ENCODE measurements at regions not wholly inside any gene's neighbourhood (a gene's known extent, or its start where the extent isn't known, plus 50 kb on each side); places are given as distances from the start of the nearest gene placed in this dataset.

DNA sequence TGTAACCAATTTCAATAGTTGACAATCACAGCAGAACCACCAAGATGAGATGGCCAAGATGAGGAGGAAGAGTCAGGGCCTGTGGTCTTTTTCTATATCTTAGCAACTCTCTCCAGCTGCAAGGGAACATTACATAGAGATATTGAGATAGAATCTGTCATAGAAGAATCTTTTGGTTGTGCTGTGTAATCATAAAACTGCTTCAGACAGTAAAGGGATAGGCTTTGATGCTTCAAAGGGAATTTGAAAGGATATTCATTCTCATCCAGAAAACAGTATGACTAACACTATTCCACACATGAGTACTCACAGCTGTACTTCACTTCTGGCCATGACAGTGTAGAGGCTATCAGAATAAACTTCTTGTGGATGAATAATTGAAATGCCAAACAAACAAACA, 145.9 kb downstream of the YIPF5 start:
- H3K9me3 ChIP-seq = no peaks in the 10 kb centered on the region
- no peak overlapping the region for H3K27ac ChIP-seq
- no peak for DNase-seq
- TF ChIP-seq, protein P1, sequence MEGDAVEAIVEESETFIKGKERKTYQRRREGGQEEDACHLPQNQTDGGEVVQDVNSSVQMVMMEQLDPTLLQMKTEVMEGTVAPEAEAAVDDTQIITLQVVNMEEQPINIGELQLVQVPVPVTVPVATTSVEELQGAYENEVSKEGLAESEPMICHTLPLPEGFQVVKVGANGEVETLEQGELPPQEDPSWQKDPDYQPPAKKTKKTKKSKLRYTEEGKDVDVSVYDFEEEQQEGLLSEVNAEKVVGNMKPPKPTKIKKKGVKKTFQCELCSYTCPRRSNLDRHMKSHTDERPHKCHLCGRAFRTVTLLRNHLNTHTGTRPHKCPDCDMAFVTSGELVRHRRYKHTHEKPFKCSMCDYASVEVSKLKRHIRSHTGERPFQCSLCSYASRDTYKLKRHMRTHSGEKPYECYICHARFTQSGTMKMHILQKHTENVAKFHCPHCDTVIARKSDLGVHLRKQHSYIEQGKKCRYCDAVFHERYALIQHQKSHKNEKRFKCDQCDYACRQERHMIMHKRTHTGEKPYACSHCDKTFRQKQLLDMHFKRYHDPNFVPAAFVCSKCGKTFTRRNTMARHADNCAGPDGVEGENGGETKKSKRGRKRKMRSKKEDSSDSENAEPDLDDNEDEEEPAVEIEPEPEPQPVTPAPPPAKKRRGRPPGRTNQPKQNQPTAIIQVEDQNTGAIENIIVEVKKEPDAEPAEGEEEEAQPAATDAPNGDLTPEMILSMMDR (IDR thresholded peaks at IDR 0.05) = no peak
- no peak for TF ChIP-seq POLR2A (IDR thresholded peaks at IDR 0.05)
- H3K4me1 ChIP-seq = no peaks in the 10 kb centered on the region
- no peak overlapping the region for H3K4me3 ChIP-seq
- no peaks in the 10 kb centered on the region for H3K36me3 ChIP-seq
- H3K27me3 ChIP-seq = no peaks in the 10 kb centered on the region

DNA sequence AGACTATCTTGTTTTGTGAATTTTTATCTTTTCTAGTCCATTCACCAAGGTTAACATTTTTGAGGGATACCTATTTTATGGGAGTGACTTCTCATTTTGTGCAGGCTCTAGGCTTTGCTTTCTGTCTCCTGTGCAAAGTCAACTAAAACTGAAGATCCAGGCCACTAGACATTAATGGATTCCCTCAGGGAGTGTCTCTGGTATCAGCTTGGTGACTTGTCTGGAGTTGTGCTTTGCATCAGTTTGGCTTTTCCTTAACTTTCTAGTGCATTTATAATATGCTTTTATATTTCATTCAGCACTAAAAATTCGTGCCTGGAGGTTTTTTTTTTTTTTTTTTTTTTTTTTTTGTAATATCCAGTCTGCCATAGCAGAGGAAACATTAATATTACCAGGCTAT, 144.2 kb downstream of the YIPF5 start:
- Histone ChIP-seq H3K27me3 (no peaks in the 10 kb centered on the region), H3K9me3 (no peaks in the 10 kb centered on the region), H3K27ac (no peak overlapping the region), H3K4me1 (no peaks in the 10 kb centered on the region), H3K4me3 (no peak overlapping the region), H3K36me3 (no peaks in the 10 kb centered on the region)
- no peak for TF ChIP-seq POLR2A (IDR thresholded peaks at IDR 0.05)
- TF ChIP-seq, protein P1 (IDR thresholded peaks at IDR 0.05) = no peak
- no peak for DNase-seq

DNA sequence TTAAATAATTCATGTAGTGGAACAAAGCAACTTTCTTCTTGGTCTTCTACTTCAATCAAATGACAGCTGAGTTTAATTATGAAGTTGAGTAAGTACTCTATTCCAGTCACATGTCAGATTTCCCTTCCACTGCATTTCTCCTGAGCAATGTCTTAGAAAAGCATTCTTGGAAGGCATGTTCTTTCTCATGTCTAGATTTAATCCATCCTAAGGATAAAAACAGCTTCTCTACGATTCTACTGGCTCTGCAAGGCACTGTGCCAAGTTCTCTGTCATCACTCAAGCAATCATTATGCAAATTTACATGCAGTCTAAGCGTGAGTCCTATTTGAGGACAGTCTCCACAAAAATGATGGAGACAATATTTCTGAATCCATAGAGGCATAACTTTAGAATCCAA, 142.4 kb downstream of the YIPF5 start:
- no peak for DNase-seq
- no peaks in the 10 kb centered on the region for H3K9me3 ChIP-seq
- no peaks in the 10 kb centered on the region for H3K4me1 ChIP-seq
- TF ChIP-seq, protein P1 (IDR thresholded peaks at IDR 0.05) = no peak
- TF ChIP-seq POLR2A (IDR thresholded peaks at IDR 0.05) = no peak
- H3K27me3 ChIP-seq = no peaks in the 10 kb centered on the region
- H3K4me3 ChIP-seq = no peak overlapping the region
- no peak overlapping the region for H3K27ac ChIP-seq
- H3K36me3 ChIP-seq = no peaks in the 10 kb centered on the region

DNA sequence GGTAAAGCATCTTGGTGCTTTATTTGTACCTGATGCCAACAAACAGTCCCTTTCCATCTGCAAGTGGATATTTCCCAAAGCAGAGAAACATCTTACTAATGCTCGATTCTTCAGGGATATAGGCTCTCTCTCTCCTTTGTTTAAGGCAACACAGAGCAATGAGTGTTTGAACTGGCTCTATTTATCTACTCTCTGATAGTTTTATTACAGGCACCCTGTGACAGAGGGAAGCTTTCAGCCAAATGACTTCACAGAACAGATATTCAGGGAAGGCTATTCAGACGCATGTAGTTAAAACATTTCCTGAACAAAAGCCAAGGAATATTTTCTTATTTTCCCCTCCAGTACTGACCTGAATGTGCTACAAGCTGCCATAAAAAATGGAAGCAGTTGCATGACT, 141.8 kb downstream of the YIPF5 start:
- TF ChIP-seq POLR2A (IDR thresholded peaks at IDR 0.05) = no peak
- TF ChIP-seq, protein P1 (IDR thresholded peaks at IDR 0.05) = no peak
- no peaks in the 10 kb centered on the region for H3K27me3 ChIP-seq
- H3K9me3 ChIP-seq = no peaks in the 10 kb centered on the region
- no peak overlapping the region for H3K4me3 ChIP-seq
- no peak overlapping the region for H3K27ac ChIP-seq
- H3K4me1 ChIP-seq = no peaks in the 10 kb centered on the region
- no peak for DNase-seq
- H3K36me3 ChIP-seq = no peaks in the 10 kb centered on the region

DNA sequence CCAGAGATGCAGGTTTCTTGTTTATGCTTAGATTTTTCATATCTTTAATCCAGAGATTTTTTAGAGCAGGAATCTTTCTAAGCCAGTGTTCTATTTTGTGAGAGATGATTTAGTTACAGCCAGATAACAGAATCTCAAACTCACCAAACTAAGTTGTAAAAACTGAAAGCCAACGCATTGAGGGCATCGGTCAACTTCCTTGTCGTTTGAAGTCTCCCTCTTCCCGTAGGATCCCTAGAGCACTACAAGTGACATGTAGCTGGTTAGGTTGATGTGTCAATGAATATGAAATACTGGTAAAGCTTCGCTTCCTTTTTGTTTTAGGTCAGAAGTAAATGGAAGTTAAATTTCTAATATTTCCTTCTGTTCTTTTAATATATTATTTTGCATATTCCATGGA, 139.6 kb downstream of the YIPF5 start:
- TF ChIP-seq POLR2A (IDR thresholded peaks at IDR 0.05) = no peak
- TF ChIP-seq, protein P1 (IDR thresholded peaks at IDR 0.05) = no peak
- DNase-seq = no peak
- no peaks in the 10 kb centered on the region for H3K9me3 ChIP-seq
- H3K27ac ChIP-seq = no peak overlapping the region
- H3K36me3 ChIP-seq = no peaks in the 10 kb centered on the region
- no peaks in the 10 kb centered on the region for H3K4me1 ChIP-seq
- H3K4me3 ChIP-seq = no peak overlapping the region
- no peaks in the 10 kb centered on the region for H3K27me3 ChIP-seq

DNA sequence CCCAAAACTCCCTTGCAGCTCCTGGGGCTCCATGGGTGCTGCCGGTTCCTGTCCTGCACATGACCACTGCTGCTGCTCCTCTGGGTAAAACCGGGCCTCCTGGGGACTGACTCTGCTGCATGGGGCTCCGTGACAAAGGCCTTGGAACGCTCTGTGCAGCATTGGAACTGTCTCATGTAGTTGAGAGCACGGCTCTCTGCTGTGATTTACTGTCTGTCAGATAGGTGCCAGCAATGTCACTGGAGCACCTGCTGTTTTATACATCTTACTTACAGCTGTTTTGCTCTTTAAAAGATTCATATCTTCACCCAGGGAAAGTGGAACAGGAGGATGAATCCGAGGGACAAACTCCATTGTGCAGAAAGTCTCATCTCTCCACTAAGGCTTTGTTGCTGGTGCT, 138.1 kb downstream of the YIPF5 start:
- H3K4me1 ChIP-seq = no peaks in the 10 kb centered on the region
- H3K27ac ChIP-seq = no peak overlapping the region
- no peaks in the 10 kb centered on the region for H3K27me3 ChIP-seq
- H3K36me3 ChIP-seq = no peaks in the 10 kb centered on the region
- no peaks in the 10 kb centered on the region for H3K9me3 ChIP-seq
- H3K4me3 ChIP-seq = no peak overlapping the region
- TF ChIP-seq POLR2A (IDR thresholded peaks at IDR 0.05) = no peak
- TF ChIP-seq, protein P1 (IDR thresholded peaks at IDR 0.05) = no peak
- no peak for DNase-seq
